ENCODE measurements at regions not wholly inside any gene's neighbourhood (a gene's known extent, or its start where the extent isn't known, plus 50 kb on each side); places are given as distances from the start of the nearest gene placed in this dataset.

DNA sequence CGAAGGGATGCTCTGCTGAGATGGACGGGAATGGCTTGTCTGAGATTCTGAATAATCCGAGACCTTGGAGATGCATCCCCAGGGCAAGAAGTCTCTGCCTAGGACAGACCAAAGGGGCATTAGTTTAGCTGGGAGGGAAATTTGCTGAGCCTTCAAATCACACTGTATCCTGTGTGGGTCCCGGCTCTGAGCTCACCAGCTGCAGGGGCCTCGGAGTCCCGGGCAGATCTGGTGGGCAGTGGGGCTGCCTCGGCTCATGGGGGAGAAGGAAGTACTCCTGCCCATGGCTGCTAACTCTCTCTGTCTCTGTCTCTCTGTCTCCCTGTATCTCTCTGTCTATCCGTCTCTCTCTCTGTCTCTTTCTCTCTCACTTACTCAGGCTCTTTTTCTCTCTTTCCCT, 522.4 kb downstream of the TBC1D22A start:
- Histone ChIP-seq H3K4me3 (ENCODE audit: low read depth in 1 of 2, low read length in 2 of 2) (no peak overlapping the region), H3K27ac (ENCODE audit: low read depth, low read length) (no peak overlapping the region), H3K27me3 (ENCODE audit: control insufficient read depth in 1 of 2, insufficient read depth in 2 of 2, low read length in 2 of 2) (no peaks in the 10 kb centered on the region), H3K9ac (ENCODE audit: low read depth in 1 of 2, low read length in 2 of 2) (no peak overlapping the region), H3K36me3 (ENCODE audit: control insufficient read depth in 1 of 2, insufficient read depth in 2 of 2, low read length in 2 of 2) (no peaks in the 10 kb centered on the region), H3K9me3 (ENCODE audit: control insufficient read depth in 1 of 2, low read length in 2 of 2) (no peaks in the 10 kb centered on the region), H3K4me1 (ENCODE audit: control insufficient read depth in 1 of 2, insufficient read depth in 2 of 2, low read length in 2 of 2) (no peaks in the 10 kb centered on the region)

DNA sequence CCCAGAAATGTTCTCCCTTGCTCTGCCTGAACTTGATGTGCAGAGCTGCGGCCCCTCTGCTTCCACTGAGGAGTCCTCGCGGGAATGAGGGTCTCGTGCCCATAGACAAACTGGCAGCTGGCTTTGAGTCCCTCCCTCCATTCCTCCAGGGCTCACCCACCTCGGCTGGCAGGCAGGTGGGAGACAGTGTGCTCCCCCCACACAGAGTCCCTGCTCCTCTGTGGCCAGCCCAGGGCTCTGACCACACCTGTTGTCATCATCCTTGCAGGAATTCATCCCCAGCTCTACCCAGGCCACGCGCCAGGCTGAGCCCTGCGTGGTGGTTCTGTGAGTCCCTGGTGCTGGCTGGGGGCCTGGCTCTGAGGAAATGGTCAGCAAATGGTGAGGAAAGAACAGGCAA, 521.9 kb downstream of the TBC1D22A start:
- Histone ChIP-seq H3K27ac (ENCODE audit: low read depth, low read length) (no peak overlapping the region), H3K9me3 (ENCODE audit: control insufficient read depth in 1 of 2, low read length in 2 of 2) (no peaks in the 10 kb centered on the region), H3K27me3 (ENCODE audit: control insufficient read depth in 1 of 2, insufficient read depth in 2 of 2, low read length in 2 of 2) (no peaks in the 10 kb centered on the region), H3K36me3 (ENCODE audit: control insufficient read depth in 1 of 2, insufficient read depth in 2 of 2, low read length in 2 of 2) (no peaks in the 10 kb centered on the region), H3K4me3 (ENCODE audit: low read depth in 1 of 2, low read length in 2 of 2) (no peak overlapping the region), H3K4me1 (ENCODE audit: control insufficient read depth in 1 of 2, insufficient read depth in 2 of 2, low read length in 2 of 2) (no peaks in the 10 kb centered on the region), H3K9ac (ENCODE audit: low read depth in 1 of 2, low read length in 2 of 2) (no peak overlapping the region)

DNA sequence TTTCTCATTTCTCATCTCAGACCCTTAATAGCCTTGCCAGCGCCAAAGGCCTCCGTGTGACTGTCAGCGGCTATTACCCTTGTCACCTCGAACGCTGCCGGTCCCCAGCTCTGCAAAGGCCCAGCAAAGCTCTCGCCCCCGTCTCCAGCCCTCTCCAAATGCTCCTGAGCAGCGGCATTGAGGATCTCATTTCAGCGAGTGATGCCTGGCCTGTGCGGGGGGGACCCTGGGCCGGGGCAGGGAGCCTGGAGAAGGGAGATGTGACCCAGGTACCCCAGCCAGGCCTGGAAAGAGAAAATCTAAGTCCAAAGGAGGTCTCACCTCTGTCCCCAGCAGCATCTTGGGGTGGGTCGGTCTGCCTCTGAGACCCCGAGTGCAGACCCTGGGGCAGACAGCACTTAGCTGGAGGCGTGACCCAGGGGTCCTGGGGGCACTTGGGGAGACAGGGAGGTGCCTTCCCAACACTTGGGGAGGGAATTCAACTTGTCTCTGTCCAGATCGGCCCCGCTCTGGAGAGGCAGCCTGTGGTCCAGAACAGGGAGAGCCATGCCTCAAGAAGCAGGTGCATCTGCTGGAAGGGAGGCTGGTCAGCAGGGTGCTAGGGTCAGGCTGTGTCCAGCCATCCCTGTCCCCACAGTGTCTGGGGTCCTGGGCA, 521.3 kb downstream of the TBC1D22A start:
- Histone ChIP-seq H3K4me3 (ENCODE audit: low read depth in 1 of 2, low read length in 2 of 2) (no peak overlapping the region), H3K27me3 (ENCODE audit: control insufficient read depth in 1 of 2, insufficient read depth in 2 of 2, low read length in 2 of 2) (no peaks in the 10 kb centered on the region), H3K9me3 (ENCODE audit: control insufficient read depth in 1 of 2, low read length in 2 of 2) (no peaks in the 10 kb centered on the region), H3K4me1 (ENCODE audit: control insufficient read depth in 1 of 2, insufficient read depth in 2 of 2, low read length in 2 of 2) (no peaks in the 10 kb centered on the region), H3K27ac (ENCODE audit: low read depth, low read length) (no peak overlapping the region), H3K36me3 (ENCODE audit: control insufficient read depth in 1 of 2, insufficient read depth in 2 of 2, low read length in 2 of 2) (no peaks in the 10 kb centered on the region), H3K9ac (ENCODE audit: low read depth in 1 of 2, low read length in 2 of 2) (no peak overlapping the region)

DNA sequence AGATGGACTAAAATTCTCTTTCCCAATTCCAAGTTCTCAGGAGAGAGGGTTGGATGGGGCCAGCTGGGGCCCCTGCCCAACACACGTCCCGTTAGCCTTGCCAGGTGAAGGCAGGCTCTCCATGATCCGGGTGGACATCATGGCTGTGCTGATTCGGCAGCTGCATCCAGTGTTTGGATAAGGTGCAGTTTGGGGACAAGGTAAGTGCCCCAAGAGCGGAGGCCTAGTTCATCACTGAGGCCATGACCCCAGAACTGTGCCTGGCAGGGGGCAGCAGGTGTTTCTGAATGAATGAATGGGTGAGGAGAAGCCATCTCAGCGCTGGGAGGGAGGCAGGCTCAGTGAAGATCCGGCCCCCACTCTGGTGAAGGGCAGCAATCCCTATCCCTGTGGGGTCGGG, 520.4 kb downstream of the TBC1D22A start:
- Histone ChIP-seq H3K27me3 (ENCODE audit: control insufficient read depth in 1 of 2, insufficient read depth in 2 of 2, low read length in 2 of 2) (no peaks in the 10 kb centered on the region), H3K4me3 (ENCODE audit: low read depth in 1 of 2, low read length in 2 of 2) (no peak overlapping the region), H3K36me3 (ENCODE audit: control insufficient read depth in 1 of 2, insufficient read depth in 2 of 2, low read length in 2 of 2) (no peaks in the 10 kb centered on the region), H3K9ac (ENCODE audit: low read depth in 1 of 2, low read length in 2 of 2) (no peak overlapping the region), H3K9me3 (ENCODE audit: control insufficient read depth in 1 of 2, low read length in 2 of 2) (no peaks in the 10 kb centered on the region), H3K4me1 (ENCODE audit: control insufficient read depth in 1 of 2, insufficient read depth in 2 of 2, low read length in 2 of 2) (no peaks in the 10 kb centered on the region), H3K27ac (ENCODE audit: low read depth, low read length) (no peak overlapping the region)

DNA sequence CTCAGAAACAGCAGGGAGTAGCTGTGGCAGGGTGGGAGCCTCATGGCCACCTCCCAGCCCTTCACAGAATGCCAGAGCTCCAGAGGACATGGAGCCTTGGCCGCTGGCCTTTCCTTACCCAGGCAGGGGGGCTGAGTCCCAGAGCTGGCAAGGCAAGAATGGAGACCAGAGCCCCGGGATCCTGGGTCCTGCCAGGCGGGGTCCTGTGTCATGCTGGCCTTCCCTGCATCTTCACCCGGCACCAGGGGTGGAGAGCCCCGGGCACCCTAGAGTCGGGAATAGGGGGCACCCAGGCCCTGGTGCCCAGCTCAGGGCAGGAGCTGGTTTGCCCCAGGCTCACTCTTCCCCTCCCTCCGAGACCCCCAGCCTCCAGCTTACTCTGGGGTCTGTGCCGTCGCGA, 519.9 kb downstream of the TBC1D22A start:
- Histone ChIP-seq H3K27ac (ENCODE audit: low read depth, low read length) (no peak overlapping the region), H3K9me3 (ENCODE audit: control insufficient read depth in 1 of 2, low read length in 2 of 2) (no peaks in the 10 kb centered on the region), H3K9ac (ENCODE audit: low read depth in 1 of 2, low read length in 2 of 2) (no peak overlapping the region), H3K27me3 (ENCODE audit: control insufficient read depth in 1 of 2, insufficient read depth in 2 of 2, low read length in 2 of 2) (peaks cover 0 to 1% of the 10 kb centered on the region in 2 donors), H3K4me3 (ENCODE audit: low read depth in 1 of 2, low read length in 2 of 2) (no peak overlapping the region), H3K4me1 (ENCODE audit: control insufficient read depth in 1 of 2, insufficient read depth in 2 of 2, low read length in 2 of 2) (no peaks in the 10 kb centered on the region), H3K36me3 (ENCODE audit: control insufficient read depth in 1 of 2, insufficient read depth in 2 of 2, low read length in 2 of 2) (no peaks in the 10 kb centered on the region)

DNA sequence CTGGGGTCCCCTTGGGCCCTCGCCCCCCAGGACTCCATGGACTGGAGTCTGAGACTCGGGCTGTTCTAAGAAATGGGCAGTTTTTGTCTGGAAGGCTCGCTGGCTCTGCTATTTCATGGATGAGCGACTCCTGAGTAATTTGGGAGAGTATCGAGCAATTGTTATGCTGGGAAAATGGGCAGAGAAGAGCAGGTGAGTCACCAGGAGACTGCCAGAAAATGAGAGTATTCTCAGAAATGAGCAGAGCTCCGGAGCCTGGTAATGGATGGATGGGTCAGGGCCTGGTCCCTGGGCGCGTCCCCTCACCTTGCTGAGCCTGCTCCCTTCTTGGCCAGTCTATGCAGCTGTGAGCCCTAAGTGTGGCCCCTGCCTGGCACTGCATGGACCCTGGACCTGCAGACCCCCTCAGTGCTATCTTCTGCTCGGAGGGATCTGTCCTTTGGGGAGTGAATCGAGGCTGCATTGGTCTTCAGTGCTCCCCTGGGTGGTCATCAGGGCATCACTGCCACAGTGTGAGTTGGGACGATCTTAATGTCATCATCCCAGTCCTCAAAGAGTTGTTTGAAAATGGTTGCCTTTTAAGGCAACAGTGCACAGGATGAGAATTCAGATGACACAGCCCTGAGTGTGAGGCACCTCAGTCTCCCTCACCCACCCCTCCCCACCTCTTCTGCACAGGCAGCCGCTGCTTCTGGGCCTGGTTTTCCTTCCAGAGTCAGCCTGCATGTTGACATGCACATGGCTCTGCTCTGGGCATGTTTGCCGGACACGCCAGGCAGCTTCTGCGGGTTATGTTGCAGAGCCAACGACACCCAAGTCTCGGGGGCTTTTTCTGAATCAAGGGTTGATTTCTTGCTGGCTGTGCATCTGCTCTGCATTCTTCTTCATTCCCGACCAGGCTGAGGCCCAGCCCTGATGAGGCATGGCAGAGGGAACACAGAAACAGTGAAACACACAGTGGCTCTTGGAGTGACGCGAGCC, 519.0 kb downstream of the TBC1D22A start:
- H3K9ac ChIP-seq (ENCODE audit: low read depth in 1 of 2, low read length in 2 of 2), result no peak overlapping the region
- H3K27me3 ChIP-seq (ENCODE audit: control insufficient read depth in 1 of 2, insufficient read depth in 2 of 2, low read length in 2 of 2), result peaks cover 0 to 6% of the 10 kb centered on the region in 2 donors
- no peak overlapping the region for H3K4me3 ChIP-seq (ENCODE audit: low read depth in 1 of 2, low read length in 2 of 2)
- H3K27ac ChIP-seq (ENCODE audit: low read depth, low read length), result no peak overlapping the region
- H3K36me3 ChIP-seq (ENCODE audit: control insufficient read depth in 1 of 2, insufficient read depth in 2 of 2, low read length in 2 of 2), result no peaks in the 10 kb centered on the region
- no peaks in the 10 kb centered on the region for H3K4me1 ChIP-seq (ENCODE audit: control insufficient read depth in 1 of 2, insufficient read depth in 2 of 2, low read length in 2 of 2)
- no peaks in the 10 kb centered on the region for H3K9me3 ChIP-seq (ENCODE audit: control insufficient read depth in 1 of 2, low read length in 2 of 2)

DNA sequence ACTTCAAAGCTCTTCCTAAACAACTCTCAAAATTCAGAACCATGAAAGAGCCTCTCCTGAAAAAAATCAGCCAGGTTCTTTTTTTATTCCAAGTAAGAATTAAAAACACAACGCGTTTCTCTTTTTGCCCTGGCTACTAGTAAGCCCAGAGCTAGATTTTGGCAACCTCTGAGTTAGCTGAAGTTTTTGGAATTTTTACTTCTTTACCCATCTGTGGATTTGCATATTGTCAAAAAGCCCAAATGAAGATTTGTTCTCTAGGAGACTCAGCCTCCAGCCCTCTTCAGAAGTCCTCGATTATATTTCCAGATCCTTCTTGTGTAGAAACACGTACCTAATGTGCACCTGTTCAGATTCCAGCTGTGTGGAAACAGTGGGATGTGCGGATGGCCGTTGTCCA, 517.9 kb downstream of the TBC1D22A start:
- Histone ChIP-seq H3K4me1 (ENCODE audit: control insufficient read depth in 1 of 2, insufficient read depth in 2 of 2, low read length in 2 of 2) (peaks cover 0 to 4% of the 10 kb centered on the region in 2 donors), H3K4me3 (ENCODE audit: low read depth in 1 of 2, low read length in 2 of 2) (no peak overlapping the region), H3K27me3 (ENCODE audit: control insufficient read depth in 1 of 2, insufficient read depth in 2 of 2, low read length in 2 of 2) (peaks cover 0 to 6% of the 10 kb centered on the region in 2 donors), H3K27ac (ENCODE audit: low read depth, low read length) (no peak overlapping the region), H3K9ac (ENCODE audit: low read depth in 1 of 2, low read length in 2 of 2) (no peak overlapping the region), H3K9me3 (ENCODE audit: control insufficient read depth in 1 of 2, low read length in 2 of 2) (no peaks in the 10 kb centered on the region), H3K36me3 (ENCODE audit: control insufficient read depth in 1 of 2, insufficient read depth in 2 of 2, low read length in 2 of 2) (no peaks in the 10 kb centered on the region)

DNA sequence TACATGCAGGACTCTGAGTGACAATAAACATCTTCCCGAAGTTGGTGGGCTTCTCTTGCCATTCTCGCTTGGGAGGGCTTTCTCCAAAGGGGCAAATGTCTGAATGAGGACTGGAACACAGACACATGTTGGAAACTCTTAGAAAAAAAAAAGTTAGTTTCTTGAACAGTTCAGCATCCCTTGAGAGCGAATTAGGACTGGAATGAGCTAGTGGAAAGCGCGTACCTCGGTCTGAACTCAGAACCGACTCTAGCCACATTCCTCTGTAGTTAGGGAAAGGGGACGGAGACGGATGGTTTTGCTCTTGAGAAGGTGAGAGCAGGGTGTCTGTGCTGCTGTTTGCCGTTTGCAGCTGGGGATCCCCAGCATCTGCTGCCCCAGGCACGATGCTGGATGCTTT, 517.3 kb downstream of the TBC1D22A start:
- no peak overlapping the region for H3K27ac ChIP-seq (ENCODE audit: low read depth, low read length)
- H3K9me3 ChIP-seq (ENCODE audit: control insufficient read depth in 1 of 2, low read length in 2 of 2), result no peaks in the 10 kb centered on the region
- H3K4me1 ChIP-seq (ENCODE audit: control insufficient read depth in 1 of 2, insufficient read depth in 2 of 2, low read length in 2 of 2), result peaks cover 0 to 4% of the 10 kb centered on the region in 2 donors
- H3K4me3 ChIP-seq (ENCODE audit: low read depth in 1 of 2, low read length in 2 of 2), result no peak overlapping the region
- peaks cover 0 to 6% of the 10 kb centered on the region in 2 donors for H3K27me3 ChIP-seq (ENCODE audit: control insufficient read depth in 1 of 2, insufficient read depth in 2 of 2, low read length in 2 of 2)
- no peaks in the 10 kb centered on the region for H3K36me3 ChIP-seq (ENCODE audit: control insufficient read depth in 1 of 2, insufficient read depth in 2 of 2, low read length in 2 of 2)
- no peak overlapping the region for H3K9ac ChIP-seq (ENCODE audit: low read depth in 1 of 2, low read length in 2 of 2)

DNA sequence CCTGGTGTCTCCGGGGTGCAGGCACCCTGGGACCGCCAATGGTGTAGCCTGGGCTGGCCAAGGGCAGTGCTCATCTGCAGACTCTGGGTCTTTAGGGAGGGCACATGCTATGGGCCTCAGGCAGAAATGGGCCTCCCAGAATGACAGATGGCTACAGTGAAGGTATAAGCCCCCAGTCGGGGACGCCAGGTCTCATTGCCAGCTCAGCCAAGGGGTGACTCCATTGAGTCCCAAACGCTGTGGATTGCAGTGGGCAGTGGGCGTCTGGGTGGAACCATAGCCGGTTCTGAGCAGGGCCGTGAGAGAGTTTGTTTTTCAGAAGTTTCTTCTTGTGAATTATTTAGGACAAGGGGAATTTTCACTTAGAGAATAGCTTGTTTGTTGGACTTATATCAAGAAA, 516.9 kb downstream of the TBC1D22A start:
- H3K9ac ChIP-seq (ENCODE audit: low read depth in 1 of 2, low read length in 2 of 2), result no peak overlapping the region
- no peaks in the 10 kb centered on the region for H3K36me3 ChIP-seq (ENCODE audit: control insufficient read depth in 1 of 2, insufficient read depth in 2 of 2, low read length in 2 of 2)
- H3K4me3 ChIP-seq (ENCODE audit: low read depth in 1 of 2, low read length in 2 of 2), result no peak overlapping the region
- no peaks in the 10 kb centered on the region for H3K9me3 ChIP-seq (ENCODE audit: control insufficient read depth in 1 of 2, low read length in 2 of 2)
- H3K27me3 ChIP-seq (ENCODE audit: control insufficient read depth in 1 of 2, insufficient read depth in 2 of 2, low read length in 2 of 2), result peaks cover 0 to 6% of the 10 kb centered on the region in 2 donors
- H3K27ac ChIP-seq (ENCODE audit: low read depth, low read length), result no peak overlapping the region
- peaks cover 0 to 4% of the 10 kb centered on the region in 2 donors for H3K4me1 ChIP-seq (ENCODE audit: control insufficient read depth in 1 of 2, insufficient read depth in 2 of 2, low read length in 2 of 2)

DNA sequence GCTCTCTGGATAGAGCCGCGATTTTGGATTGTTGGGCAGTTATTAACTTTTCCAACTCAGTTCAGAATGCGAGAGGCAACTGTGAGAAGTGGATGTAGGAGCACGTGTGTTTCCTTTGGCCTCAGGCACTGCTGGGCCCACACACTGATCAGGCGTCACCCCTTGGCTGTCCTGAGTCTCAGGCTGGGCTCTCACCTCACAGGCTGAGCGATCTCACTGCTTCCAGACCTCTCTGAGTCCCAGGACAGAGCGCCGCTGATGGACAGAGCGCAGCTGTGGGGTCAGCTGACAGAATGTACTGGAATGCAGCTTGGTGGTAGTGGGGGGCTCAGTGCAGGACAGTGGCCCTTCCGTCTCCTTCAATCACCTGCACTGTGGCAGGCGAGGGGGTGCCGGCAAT, 516.2 kb downstream of the TBC1D22A start:
- Histone ChIP-seq H3K4me1 (ENCODE audit: control insufficient read depth in 1 of 2, insufficient read depth in 2 of 2, low read length in 2 of 2) (peaks cover 0 to 4% of the 10 kb centered on the region in 2 donors), H3K9ac (ENCODE audit: low read depth in 1 of 2, low read length in 2 of 2) (no peak overlapping the region), H3K27ac (ENCODE audit: low read depth, low read length) (no peak overlapping the region), H3K27me3 (ENCODE audit: control insufficient read depth in 1 of 2, insufficient read depth in 2 of 2, low read length in 2 of 2) (peaks cover 0 to 6% of the 10 kb centered on the region in 2 donors), H3K9me3 (ENCODE audit: control insufficient read depth in 1 of 2, low read length in 2 of 2) (no peaks in the 10 kb centered on the region), H3K36me3 (ENCODE audit: control insufficient read depth in 1 of 2, insufficient read depth in 2 of 2, low read length in 2 of 2) (no peaks in the 10 kb centered on the region), H3K4me3 (ENCODE audit: low read depth in 1 of 2, low read length in 2 of 2) (no peak overlapping the region)

Data from duodenal mucosa (tissue), 2 donors.